OCI-LY1 (cell line): ENCODE measurements at regions not wholly inside any gene's neighbourhood (a gene's known extent, or its start where the extent isn't known, plus 50 kb on each side); places are given as distances from the start of the nearest gene placed in this dataset.

Experiments used
- H2AFZ ChIP-seq: fragments of 200-600 bp; sonication (generic), shearing (Covaris generic); 2 replicates; pipeline ENCODE4 v1.6.0; 2014; ENCODE audit warnings: antibody characterized with exemption, mild to moderate bottlenecking, low read length
- H3F3A ChIP-seq: fragments of 200-600 bp; sonication (generic), shearing (Covaris generic); 2 replicates; pipeline ENCODE4 v1.6.0; 2014; ENCODE audit warnings: mild to moderate bottlenecking, antibody characterized with exemption, low read length, moderate library complexity; ENCODE audit not compliant: insufficient read depth
- H3K27ac ChIP-seq: fragments of 200-600 bp; sonication (generic); 2 replicates; pipeline ENCODE4 v1.5.1; 2014; ENCODE audit warnings: low read length, mixed run types, mild to moderate bottlenecking, low read depth; ENCODE audit not compliant: poor library complexity, severe bottlenecking
- H3K27me3 ChIP-seq: fragments of 200-600 bp; sonication (generic); 2 replicates; pipeline ENCODE4 v1.6.0; 2014; ENCODE audit warnings: antibody characterized with exemption, mild to moderate bottlenecking, low read length, moderate library complexity; ENCODE audit not compliant: insufficient read depth
- H3K36me3 ChIP-seq: fragments of 200-600 bp; sonication (generic); 2 replicates; pipeline ENCODE4 v1.6.1; 2014; ENCODE audit warnings: mild to moderate bottlenecking, antibody characterized with exemption, low read length, moderate library complexity, mixed read lengths; ENCODE audit not compliant: insufficient read depth
- H3K4me1 ChIP-seq: fragments of 200-600 bp; sonication (generic); 2 replicates; pipeline ENCODE4 v1.5.1; 2014; ENCODE audit warnings: mild to moderate bottlenecking, low read length, moderate library complexity; ENCODE audit not compliant: insufficient read depth, severe bottlenecking
- H3K4me2 ChIP-seq: fragments of 200-600 bp; sonication (generic), shearing (Covaris generic); 2 replicates; pipeline ENCODE4 v1.6.1; 2014; ENCODE audit warnings: low read length
- H3K4me3 ChIP-seq: fragments of 200-600 bp; sonication (generic); 2 replicates; pipeline ENCODE4 v1.5.1; 2014; ENCODE audit warnings: low read length, low read depth, mild to moderate bottlenecking, mixed read lengths; ENCODE audit not compliant: poor library complexity, severe bottlenecking
- H3K79me2 ChIP-seq: fragments of 200-600 bp; shearing (Covaris generic); 2 replicates; pipeline ENCODE4 v1.6.1; 2016; ENCODE audit warnings: mixed run types, low read length, mixed read lengths; ENCODE audit not compliant: insufficient read depth
- H3K9ac ChIP-seq: fragments of 200-600 bp; sonication (generic), shearing (Covaris generic); 2 replicates; pipeline ENCODE4 v1.6.1; 2014; ENCODE audit warnings: mild to moderate bottlenecking, low read length, mixed read lengths
- H3K9me2 ChIP-seq: fragments of 200-600 bp; sonication (generic), shearing (Covaris generic); 2 replicates; pipeline ENCODE4 v1.6.1; 2014; ENCODE audit warnings: low read depth, mild to moderate bottlenecking, low read length, mixed read lengths
- H3K9me3 ChIP-seq: fragments of 200-600 bp; shearing (Covaris generic); 2 replicates; pipeline ENCODE4 v1.6.1; 2014; ENCODE audit warnings: low read length, mixed read lengths
- H4K20me1 ChIP-seq: fragments of 200-600 bp; sonication (generic), shearing (Covaris generic); 2 replicates; pipeline ENCODE4 v1.6.0; 2016; ENCODE audit warnings: mild to moderate bottlenecking, low read length; ENCODE audit not compliant: insufficient read depth
- CTCF ChIP-seq: fragments of 200-600 bp; sonication (generic), shearing (Covaris generic); IDR thresholded peaks from 2 replicates; pipeline ENCODE4 v1.5.1; 2017; ENCODE audit warnings: mild to moderate bottlenecking, antibody characterized with exemption, low read length, moderate library complexity, mixed read lengths
- EZH2 ChIP-seq: fragments of 200-600 bp; sonication (generic), shearing (Covaris generic); IDR thresholded peaks from 2 replicates; pipeline ENCODE4 v1.8.0; 2017; ENCODE audit warnings: borderline replicate concordance, mixed run types, mild to moderate bottlenecking, antibody characterized with exemption, low read length, moderate library complexity, mixed read lengths

- H3K9ac ChIP-seq, result no peak overlapping the region
- H3K4me1 ChIP-seq, result peaks cover 12% of the 10 kb centered on the region
- no peak overlapping the region for H3K4me2 ChIP-seq
- no peaks in the 10 kb centered on the region for H3K79me2 ChIP-seq
- TF ChIP-seq CTCF (no peak), EZH2 (no peak)
- no peak overlapping the region for H3K4me3 ChIP-seq
- H3K36me3 ChIP-seq, result no peaks in the 10 kb centered on the region
- no peaks in the 10 kb centered on the region for H4K20me1 ChIP-seq
- H3K27ac ChIP-seq, result no peak overlapping the region
- no peaks in the 10 kb centered on the region for H3K9me2 ChIP-seq
- no peaks in the 10 kb centered on the region for H3K27me3 ChIP-seq
- H3F3A ChIP-seq, result 0 out of 2 replicates have a peak, but pooled peaks cover 3% of the 10 kb centered on the region
- H3K9me3 ChIP-seq, result no peaks in the 10 kb centered on the region; the same call in 1 of the 2 replicates
- H2AFZ ChIP-seq, result no peak overlapping the region
Observed at GRCh38 chr4:110737931-110738330, 115.1 kb upstream of the PITX2 start.

- H3K27ac ChIP-seq, result no peak overlapping the region
- H4K20me1 ChIP-seq, result no peaks in the 10 kb centered on the region
- no peaks in the 10 kb centered on the region; the same call in 1 of the 2 replicates for H3K9me3 ChIP-seq
- no peak overlapping the region for H3K9ac ChIP-seq
- no peaks in the 10 kb centered on the region for H3K36me3 ChIP-seq
- no peak for TF ChIP-seq EZH2
- no peak for TF ChIP-seq CTCF
- H3K27me3 ChIP-seq, result no peaks in the 10 kb centered on the region
- H3K4me1 ChIP-seq, result no peaks in the 10 kb centered on the region
- no peaks in the 10 kb centered on the region for H3K79me2 ChIP-seq
- no peak overlapping the region for H3K4me3 ChIP-seq
- no peaks in the 10 kb centered on the region for H3F3A ChIP-seq
- no peaks in the 10 kb centered on the region for H3K9me2 ChIP-seq
- no peak overlapping the region for H3K4me2 ChIP-seq
- no peak overlapping the region for H2AFZ ChIP-seq
Observed at GRCh38 chr4:110742143-110742542, 119.3 kb upstream of the PITX2 start.

GRCh38 chr4:110748071-110748470 lies 125.2 kb upstream of the PITX2 start:
- no peak for TF ChIP-seq CTCF
- no peak for TF ChIP-seq EZH2
- Histone ChIP-seq H3K4me2 (no peak overlapping the region), H3K79me2 (no peaks in the 10 kb centered on the region), H3K9me2 (no peaks in the 10 kb centered on the region), H3K27ac (no peak overlapping the region), H3K9ac (no peak overlapping the region), H3K27me3 (no peaks in the 10 kb centered on the region), H3K9me3 (no peaks in the 10 kb centered on the region), H3K36me3 (no peaks in the 10 kb centered on the region), H4K20me1 (no peaks in the 10 kb centered on the region), H3K4me1 (no peaks in the 10 kb centered on the region), H3F3A (no peaks in the 10 kb centered on the region), H2AFZ (no peak overlapping the region), H3K4me3 (no peak overlapping the region)
